ENCODE measurements at regions not wholly inside any gene's neighbourhood (a gene's known extent, or its start where the extent isn't known, plus 50 kb on each side); places are given as distances from the start of the nearest gene placed in this dataset.

DNA sequence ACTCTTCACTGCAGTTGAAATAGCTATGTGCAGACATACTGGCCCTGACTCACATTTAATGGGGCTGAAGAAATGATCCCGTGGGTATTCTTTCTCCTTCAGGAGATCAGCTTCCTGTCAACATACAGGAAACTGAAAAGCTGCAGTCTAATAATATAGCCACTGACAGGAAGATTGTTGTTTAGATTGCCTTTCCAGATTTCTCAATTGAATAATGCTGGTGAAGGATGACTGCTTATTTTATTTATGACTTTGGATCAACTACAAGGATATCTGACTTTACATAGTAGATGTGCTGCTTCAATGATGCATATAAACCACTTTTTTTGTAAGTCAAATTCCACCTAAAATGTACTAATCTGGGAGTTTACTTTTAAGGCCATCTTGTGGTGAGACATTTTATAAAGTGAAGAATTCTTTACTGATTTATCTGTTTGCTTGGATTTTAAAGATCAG lies 93.4 kb upstream of the MAP4K3 start:
- H3K36me3 ChIP-seq (ENCODE audit: control insufficient read depth, insufficient read depth, low read length), result no peaks in the 10 kb centered on the region
- H3K79me2 ChIP-seq, result no peaks in the 10 kb centered on the region
- H3K9ac ChIP-seq, result no peak overlapping the region
- H3K27ac ChIP-seq, result no peak overlapping the region
- H3K9me3 ChIP-seq (ENCODE audit: control insufficient read depth, low read length), result no peaks in the 10 kb centered on the region
- TF ChIP-seq, protein P1, sequence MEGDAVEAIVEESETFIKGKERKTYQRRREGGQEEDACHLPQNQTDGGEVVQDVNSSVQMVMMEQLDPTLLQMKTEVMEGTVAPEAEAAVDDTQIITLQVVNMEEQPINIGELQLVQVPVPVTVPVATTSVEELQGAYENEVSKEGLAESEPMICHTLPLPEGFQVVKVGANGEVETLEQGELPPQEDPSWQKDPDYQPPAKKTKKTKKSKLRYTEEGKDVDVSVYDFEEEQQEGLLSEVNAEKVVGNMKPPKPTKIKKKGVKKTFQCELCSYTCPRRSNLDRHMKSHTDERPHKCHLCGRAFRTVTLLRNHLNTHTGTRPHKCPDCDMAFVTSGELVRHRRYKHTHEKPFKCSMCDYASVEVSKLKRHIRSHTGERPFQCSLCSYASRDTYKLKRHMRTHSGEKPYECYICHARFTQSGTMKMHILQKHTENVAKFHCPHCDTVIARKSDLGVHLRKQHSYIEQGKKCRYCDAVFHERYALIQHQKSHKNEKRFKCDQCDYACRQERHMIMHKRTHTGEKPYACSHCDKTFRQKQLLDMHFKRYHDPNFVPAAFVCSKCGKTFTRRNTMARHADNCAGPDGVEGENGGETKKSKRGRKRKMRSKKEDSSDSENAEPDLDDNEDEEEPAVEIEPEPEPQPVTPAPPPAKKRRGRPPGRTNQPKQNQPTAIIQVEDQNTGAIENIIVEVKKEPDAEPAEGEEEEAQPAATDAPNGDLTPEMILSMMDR (IDR thresholded peaks at IDR 0.05), result no peak
- no peaks in the 10 kb centered on the region for H3K27me3 ChIP-seq (ENCODE audit: control insufficient read depth, insufficient read depth, low read length)
- no peak overlapping the region for H2AFZ ChIP-seq
- H3K4me3 ChIP-seq (ENCODE audit: low read depth, low read length), result no peak overlapping the region
- H3K4me2 ChIP-seq (ENCODE audit: low read length), result no peak overlapping the region
- H3K4me1 ChIP-seq, result no peaks in the 10 kb centered on the region

DNA sequence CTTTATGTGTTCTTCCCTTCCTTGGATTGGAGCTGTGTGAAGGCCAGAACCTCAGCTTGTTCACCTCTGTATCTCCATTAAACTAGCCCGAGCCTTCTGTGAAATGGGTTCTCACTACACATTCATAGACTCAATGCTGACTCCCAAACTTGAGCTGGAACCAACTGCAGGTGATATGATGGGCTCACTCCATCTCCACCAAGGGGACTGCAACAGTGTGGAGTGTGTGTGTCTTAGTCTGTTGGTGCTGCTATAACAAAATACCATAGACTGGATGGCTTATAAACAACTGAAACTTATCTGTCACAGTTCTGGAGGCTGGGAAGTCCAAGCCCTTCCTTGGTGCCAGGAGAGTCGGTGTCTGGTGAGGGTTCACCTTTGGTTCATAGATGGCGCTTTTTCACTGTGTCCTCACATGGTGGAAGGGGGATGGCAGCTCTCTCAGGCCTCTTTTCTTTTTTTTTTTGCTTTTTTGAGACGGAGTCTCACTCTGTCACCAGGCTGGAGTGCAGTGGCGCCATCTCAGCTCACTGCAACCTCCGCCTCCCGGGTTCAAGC lies 94.2 kb upstream of the MAP4K3 start:
- H3K9me3 ChIP-seq (ENCODE audit: control insufficient read depth, low read length), result no peaks in the 10 kb centered on the region
- H3K4me1 ChIP-seq, result no peaks in the 10 kb centered on the region
- H3K27me3 ChIP-seq (ENCODE audit: control insufficient read depth, insufficient read depth, low read length), result no peaks in the 10 kb centered on the region
- H3K36me3 ChIP-seq (ENCODE audit: control insufficient read depth, insufficient read depth, low read length), result no peaks in the 10 kb centered on the region
- TF ChIP-seq, protein P1 (IDR thresholded peaks at IDR 0.05), result no peak
- H2AFZ ChIP-seq, result no peak overlapping the region
- no peaks in the 10 kb centered on the region for H3K79me2 ChIP-seq
- H3K9ac ChIP-seq, result no peak overlapping the region
- no peak overlapping the region for H3K4me2 ChIP-seq (ENCODE audit: low read length)
- no peak overlapping the region for H3K4me3 ChIP-seq (ENCODE audit: low read depth, low read length)
- H3K27ac ChIP-seq, result no peak overlapping the region

DNA sequence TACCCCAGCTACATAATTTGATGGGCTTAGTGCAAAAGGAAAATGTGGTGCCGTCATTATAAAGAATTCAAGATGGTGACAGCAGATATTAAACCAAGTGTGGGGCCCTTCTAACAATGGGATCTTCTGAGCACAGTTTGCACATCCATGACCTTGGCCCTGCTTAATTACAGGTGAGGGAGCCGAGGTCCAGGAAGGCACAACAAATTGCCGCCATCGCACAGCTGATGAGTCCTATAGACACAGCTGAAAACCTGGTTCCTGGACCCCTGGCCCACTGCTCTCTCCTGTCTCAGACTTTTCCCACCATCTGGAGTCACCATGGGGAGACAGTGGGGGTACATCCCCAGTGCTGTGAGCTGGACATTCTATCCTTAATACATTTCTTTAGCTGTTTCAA lies 95.8 kb upstream of the MAP4K3 start:
- Histone ChIP-seq H3K4me3 (ENCODE audit: low read depth, low read length) (no peak overlapping the region), H3K27ac (no peak overlapping the region), H3K9ac (no peak overlapping the region), H3K27me3 (ENCODE audit: control insufficient read depth, insufficient read depth, low read length) (no peaks in the 10 kb centered on the region), H3K4me1 (no peaks in the 10 kb centered on the region), H3K79me2 (no peaks in the 10 kb centered on the region), H3K9me3 (ENCODE audit: control insufficient read depth, low read length) (no peaks in the 10 kb centered on the region), H3K36me3 (ENCODE audit: control insufficient read depth, insufficient read depth, low read length) (no peaks in the 10 kb centered on the region), H3K4me2 (ENCODE audit: low read length) (no peak overlapping the region), H2AFZ (no peak overlapping the region)
- TF ChIP-seq, protein P1 (IDR thresholded peaks at IDR 0.05), result no peak

DNA sequence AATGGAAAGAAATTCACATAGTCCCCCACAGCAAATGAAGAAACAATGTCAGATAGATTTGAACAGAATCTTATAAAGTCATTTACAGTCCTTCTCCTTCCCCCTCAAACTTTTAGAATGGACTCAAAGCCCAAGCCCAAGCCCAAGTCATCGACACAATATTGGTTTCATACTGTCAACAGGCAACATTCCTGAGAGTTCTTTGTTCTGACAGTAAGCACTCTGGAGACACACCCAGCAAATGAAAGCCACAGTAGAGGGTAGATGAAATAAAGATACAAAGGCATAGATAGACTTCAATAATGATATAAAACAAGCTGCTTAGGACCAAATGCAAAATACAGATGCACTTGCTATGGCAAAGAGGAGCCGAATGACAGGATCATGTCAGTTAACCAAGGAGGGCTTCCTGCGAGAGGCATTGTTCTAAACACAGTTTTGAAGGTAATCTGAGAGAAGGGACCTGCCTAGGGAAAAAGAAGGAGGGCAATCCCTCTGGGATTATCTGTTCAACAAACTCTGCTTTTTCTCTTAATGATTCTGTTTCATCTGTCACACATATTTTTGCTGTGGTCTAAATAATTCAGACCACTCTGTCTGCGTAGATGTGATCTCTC lies 97.1 kb upstream of the MAP4K3 start:
- no peak overlapping the region for H3K4me2 ChIP-seq (ENCODE audit: low read length)
- no peak overlapping the region for H3K4me3 ChIP-seq (ENCODE audit: low read depth, low read length)
- no peak overlapping the region for H2AFZ ChIP-seq
- H3K79me2 ChIP-seq, result no peaks in the 10 kb centered on the region
- H3K27ac ChIP-seq, result no peak overlapping the region
- no peaks in the 10 kb centered on the region for H3K36me3 ChIP-seq (ENCODE audit: control insufficient read depth, insufficient read depth, low read length)
- no peaks in the 10 kb centered on the region for H3K27me3 ChIP-seq (ENCODE audit: control insufficient read depth, insufficient read depth, low read length)
- H3K9ac ChIP-seq, result no peak overlapping the region
- H3K4me1 ChIP-seq, result no peaks in the 10 kb centered on the region
- H3K9me3 ChIP-seq (ENCODE audit: control insufficient read depth, low read length), result no peaks in the 10 kb centered on the region
- TF ChIP-seq, protein P1 (IDR thresholded peaks at IDR 0.05), result no peak

DNA sequence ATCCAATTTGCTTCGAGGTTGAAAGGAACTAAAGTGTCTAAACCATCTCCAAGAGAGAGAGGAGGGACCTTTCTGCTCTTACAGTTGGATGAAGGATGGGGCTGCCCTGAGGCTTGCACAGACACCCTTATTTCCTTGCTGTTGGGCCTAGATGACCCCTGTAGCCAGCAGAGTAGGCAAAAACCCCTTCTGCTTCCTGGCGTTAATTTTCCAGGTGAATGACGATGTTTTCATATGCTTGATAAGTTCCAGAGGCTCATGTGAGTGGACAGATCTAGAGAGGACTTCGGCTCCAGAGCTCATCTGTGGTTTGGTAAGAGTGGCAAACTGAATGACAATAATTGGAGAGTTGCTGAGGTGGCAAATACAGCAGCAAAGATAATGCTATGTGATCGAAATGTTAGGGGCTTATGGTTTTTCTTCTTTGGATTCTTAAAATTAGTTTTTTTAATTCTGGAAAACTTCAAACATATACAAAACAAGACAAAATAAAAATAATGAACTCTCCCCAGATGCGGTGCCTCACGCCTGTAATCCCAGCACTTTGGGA lies 98.6 kb upstream of the MAP4K3 start:
- no peaks in the 10 kb centered on the region for H3K27me3 ChIP-seq (ENCODE audit: control insufficient read depth, insufficient read depth, low read length)
- H3K4me3 ChIP-seq (ENCODE audit: low read depth, low read length), result no peak overlapping the region
- no peak overlapping the region for H3K4me2 ChIP-seq (ENCODE audit: low read length)
- H3K36me3 ChIP-seq (ENCODE audit: control insufficient read depth, insufficient read depth, low read length), result no peaks in the 10 kb centered on the region
- no peak overlapping the region for H3K9ac ChIP-seq
- H2AFZ ChIP-seq, result no peak overlapping the region
- no peaks in the 10 kb centered on the region for H3K9me3 ChIP-seq (ENCODE audit: control insufficient read depth, low read length)
- H3K4me1 ChIP-seq, result no peaks in the 10 kb centered on the region
- TF ChIP-seq, protein P1 (IDR thresholded peaks at IDR 0.05), result no peak
- H3K27ac ChIP-seq, result no peak overlapping the region
- H3K79me2 ChIP-seq, result no peaks in the 10 kb centered on the region
